Epithelial cell of proximal tubule (primary cell): ENCODE measurements at regions not wholly inside any gene's neighbourhood (a gene's known extent, or its start where the extent isn't known, plus 50 kb on each side); places are given as distances from the start of the nearest gene placed in this dataset.

Experiments
- DNase-seq: peaks from one replicate; pipeline ENCODE4 v3.0.0-alpha.2; 2011; ENCODE audit warnings: low read depth
- H3K4me3 ChIP-seq: 2 replicates; pipeline ENCODE4 v1.5.1; 2011; ENCODE audit warnings: low read depth, mild to moderate bottlenecking, low read length
- TF ChIP-seq, protein P1 (sequence below): conservative IDR thresholded peaks from 2 replicates; pipeline ENCODE4 v1.5.1; 2012; ENCODE audit warnings: low read depth, mild to moderate bottlenecking, low read length

DNA sequence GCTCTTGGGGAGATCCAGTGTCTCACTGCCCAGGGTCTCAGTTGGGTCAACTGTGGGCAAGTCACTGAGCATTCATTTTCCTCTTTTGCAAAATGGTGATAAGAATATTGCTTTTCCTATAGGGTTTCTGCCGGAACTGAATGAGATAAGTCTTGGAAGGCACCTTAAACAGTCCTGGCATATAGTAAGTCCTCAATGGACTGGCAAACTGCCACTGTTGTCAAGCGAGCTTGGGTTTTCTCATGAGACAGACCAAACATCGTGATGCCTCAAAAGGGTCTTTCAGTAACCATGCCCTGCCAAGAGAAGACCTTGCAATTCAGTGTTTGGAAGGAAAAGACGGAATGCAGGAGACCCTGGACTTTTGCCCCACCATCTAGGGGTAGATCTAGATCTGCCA lies 251.5 kb downstream of the WDR11 start:
- no peak overlapping the region for H3K4me3 ChIP-seq
- TF ChIP-seq, protein P1, sequence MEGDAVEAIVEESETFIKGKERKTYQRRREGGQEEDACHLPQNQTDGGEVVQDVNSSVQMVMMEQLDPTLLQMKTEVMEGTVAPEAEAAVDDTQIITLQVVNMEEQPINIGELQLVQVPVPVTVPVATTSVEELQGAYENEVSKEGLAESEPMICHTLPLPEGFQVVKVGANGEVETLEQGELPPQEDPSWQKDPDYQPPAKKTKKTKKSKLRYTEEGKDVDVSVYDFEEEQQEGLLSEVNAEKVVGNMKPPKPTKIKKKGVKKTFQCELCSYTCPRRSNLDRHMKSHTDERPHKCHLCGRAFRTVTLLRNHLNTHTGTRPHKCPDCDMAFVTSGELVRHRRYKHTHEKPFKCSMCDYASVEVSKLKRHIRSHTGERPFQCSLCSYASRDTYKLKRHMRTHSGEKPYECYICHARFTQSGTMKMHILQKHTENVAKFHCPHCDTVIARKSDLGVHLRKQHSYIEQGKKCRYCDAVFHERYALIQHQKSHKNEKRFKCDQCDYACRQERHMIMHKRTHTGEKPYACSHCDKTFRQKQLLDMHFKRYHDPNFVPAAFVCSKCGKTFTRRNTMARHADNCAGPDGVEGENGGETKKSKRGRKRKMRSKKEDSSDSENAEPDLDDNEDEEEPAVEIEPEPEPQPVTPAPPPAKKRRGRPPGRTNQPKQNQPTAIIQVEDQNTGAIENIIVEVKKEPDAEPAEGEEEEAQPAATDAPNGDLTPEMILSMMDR = no peak
- DNase-seq = no peak

DNA sequence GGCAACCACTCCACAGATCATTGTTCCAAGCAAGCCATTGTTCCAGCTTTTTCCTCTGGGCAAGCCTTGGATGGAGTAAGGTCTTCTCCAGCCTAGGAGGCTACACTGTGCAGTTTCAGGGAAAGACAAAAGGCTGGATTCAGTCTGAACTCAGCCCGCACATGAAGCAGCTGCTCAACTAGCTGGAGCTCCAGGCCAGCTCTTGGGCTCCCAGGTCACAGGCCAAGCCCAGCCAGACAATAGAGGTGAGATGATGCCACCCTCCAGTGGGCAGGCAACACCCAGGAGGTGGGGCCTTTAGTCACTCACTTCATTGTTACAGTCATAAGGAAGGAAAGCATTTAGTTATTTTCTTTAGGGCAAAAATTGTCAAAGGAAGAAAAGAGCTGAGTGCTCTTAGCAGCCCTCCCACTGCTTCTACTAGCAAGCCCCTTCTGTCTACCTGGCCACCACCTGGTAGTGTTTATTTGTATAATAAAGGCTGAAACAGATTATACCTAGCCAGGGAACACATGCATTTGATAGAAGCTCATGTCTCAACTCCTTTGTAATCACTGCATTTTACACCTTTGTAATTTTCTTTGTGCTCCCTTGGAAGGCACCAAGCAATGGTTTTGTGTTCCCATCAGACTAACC lies 253.4 kb downstream of the WDR11 start:
- H3K4me3 ChIP-seq = no peak overlapping the region
- TF ChIP-seq, protein P1 = no peak
- no peak for DNase-seq

DNA sequence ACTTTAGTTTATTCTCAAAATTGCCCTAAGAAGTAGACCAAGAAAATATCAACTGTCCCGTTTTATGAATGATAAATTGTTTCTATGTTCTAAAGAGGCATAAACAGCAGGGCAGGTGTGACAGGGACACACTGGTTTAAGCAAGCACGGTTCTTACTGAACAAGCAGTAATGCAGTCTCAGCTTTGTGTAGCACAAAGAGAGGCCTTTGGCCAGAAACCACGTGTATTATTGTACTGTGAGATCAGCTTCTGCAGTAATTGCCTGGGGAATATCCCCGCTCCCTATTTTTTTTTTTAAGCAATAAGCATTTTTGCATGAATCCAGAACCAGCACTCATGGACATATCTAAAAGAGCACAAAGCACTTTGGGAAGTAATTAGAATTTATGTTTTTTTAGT lies 255.4 kb downstream of the WDR11 start:
- H3K4me3 ChIP-seq = no peak overlapping the region
- TF ChIP-seq, protein P1 = no peak
- no peak for DNase-seq

DNA sequence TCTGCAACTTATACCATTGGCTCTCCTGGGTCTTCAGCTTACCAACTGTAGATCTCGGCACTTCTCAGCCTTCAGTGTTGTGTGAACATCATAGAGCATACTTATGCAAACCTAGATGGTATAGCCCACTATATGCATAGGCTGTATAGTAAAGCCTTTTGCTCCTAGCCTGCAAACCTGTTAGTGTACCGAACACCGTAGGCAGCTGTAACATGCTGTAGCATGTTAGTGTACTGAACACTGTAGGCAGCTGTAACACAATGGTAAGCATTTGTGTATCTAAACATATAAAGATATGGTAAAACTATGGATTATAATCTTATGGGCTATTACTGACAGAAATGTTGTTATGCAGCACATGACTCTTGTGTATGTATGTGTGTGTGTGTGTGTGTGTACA lies 256.9 kb downstream of the WDR11 start:
- DNase-seq = no peak
- TF ChIP-seq, protein P1 = no peak
- no peak overlapping the region for H3K4me3 ChIP-seq

DNA sequence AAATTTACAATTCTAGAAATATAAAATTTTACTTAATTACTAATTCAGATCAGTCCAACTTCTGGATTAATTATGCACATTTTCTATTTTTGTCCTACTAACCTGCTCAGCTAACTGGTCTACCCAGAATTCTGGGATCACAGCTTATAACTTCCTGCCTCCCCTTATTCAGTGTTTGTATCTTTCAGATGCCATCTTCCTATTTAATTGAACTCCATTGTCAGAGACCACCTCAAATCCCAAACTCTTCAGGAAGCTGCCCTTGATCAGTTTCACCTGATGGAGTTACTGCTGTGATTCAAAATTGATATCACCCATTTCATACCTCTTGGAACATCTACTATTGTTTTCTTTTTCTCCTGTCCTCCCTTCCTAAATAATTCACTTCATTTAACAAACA lies 259.2 kb downstream of the WDR11 start:
- DNase-seq = no peak
- TF ChIP-seq, protein P1 = no peak
- H3K4me3 ChIP-seq = no peak overlapping the region

DNA sequence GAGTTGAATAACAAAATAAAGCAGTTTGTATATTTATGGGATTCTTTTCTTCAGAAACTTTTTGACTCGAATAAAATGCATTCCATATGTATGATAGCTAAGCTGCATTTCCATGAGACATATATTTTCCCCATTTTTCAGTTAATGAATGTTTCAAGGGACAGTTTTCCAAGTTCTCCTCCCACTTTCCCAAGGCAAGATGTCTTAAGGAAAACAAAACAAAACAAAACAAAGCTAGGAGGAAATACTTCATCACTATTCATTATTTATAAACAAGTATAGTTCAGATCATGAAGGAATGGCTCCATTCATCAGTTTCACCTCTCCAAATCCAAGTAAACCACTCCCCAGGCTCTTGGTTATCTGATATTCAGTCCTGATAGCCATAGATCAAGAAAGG lies 261.0 kb downstream of the WDR11 start:
- DNase-seq = no peak
- TF ChIP-seq, protein P1 = no peak
- H3K4me3 ChIP-seq = no peak overlapping the region

DNA sequence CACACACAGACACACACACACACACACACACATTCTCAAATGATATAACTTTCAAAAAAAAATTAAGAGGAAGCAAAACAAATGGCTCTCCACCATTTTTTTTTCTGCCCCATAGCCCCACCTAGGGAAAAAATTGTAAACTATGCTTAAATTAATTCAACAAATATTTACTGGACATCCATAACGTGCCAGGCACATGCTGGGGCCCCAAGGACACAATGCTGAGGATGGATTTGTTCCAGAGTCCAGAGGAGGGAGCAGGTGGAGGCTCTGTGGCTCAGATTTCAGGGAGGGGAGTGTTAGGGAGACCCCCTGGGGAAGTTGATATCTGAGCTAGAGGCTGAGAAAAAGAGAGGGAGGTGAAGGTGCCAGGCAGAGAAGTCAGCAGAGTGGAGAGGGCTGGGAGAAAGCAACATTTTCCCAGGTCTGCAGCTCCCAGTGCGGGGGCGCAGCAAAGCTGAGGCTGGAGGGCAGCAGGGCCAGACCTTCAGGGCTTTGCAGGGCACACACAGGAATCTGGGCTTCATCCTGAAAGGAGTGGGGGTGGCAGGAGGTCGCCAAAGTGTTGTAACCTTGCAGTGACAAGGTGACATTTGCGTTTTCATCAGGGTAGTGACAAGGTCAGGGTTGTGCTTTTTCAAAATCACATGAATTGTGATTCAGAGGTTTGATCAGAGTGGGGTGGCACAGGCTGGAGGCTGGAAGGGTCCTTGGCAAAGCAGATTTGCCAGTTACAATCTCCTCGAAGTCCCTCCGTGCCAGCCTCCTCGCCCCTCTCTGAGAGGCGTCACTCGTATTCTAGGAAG lies 261.6 kb downstream of the WDR11 start:
- H3K4me3 ChIP-seq = no peak overlapping the region
- DNase-seq = no peak
- TF ChIP-seq, protein P1 = no peak
